Nephron progenitor cell (in vitro differentiated cells): ENCODE measurements at regions not wholly inside any gene's neighbourhood (a gene's known extent, or its start where the extent isn't known, plus 50 kb on each side); places are given as distances from the start of the nearest gene placed in this dataset.

Source experiments
- DNase-seq: peaks from one replicate; pipeline ENCODE4 v3.0.0; 2021
- H3K27ac Mint-ChIP-seq: 2 replicates; pipeline ENCODE4 v1.8.0; 2021; ENCODE audit warnings: mild to moderate bottlenecking, moderate library complexity, mixed read lengths
- H3K27me3 Mint-ChIP-seq: 2 replicates; pipeline ENCODE4 v1.8.0; 2021; ENCODE audit warnings: mild to moderate bottlenecking, low read depth, mixed read lengths; ENCODE audit not compliant: poor library complexity
- H3K36me3 Mint-ChIP-seq: 2 replicates; pipeline ENCODE4 v1.8.0; 2021; ENCODE audit warnings: low read depth, mixed read lengths
- H3K4me1 Mint-ChIP-seq: 2 replicates; pipeline ENCODE4 v1.8.0; 2021; ENCODE audit warnings: mixed read lengths
- H3K4me3 Mint-ChIP-seq: 2 replicates; pipeline ENCODE4 v1.8.0; 2021; ENCODE audit warnings: mild to moderate bottlenecking, moderate library complexity, mixed read lengths
- H3K9me3 Mint-ChIP-seq: 2 replicates; pipeline ENCODE4 v1.8.0; 2021; ENCODE audit warnings: mild to moderate bottlenecking, moderate library complexity, mixed read lengths
- TF ChIP-seq, protein P1 (sequence below): fragments of 200-600 bp; sonication (generic); IDR thresholded peaks from 2 replicates; pipeline ENCODE4 v1.5.0; 2021; ENCODE audit warnings: antibody characterized with exemption

- no peak for DNase-seq
- Mint-ChIP-seq H3K4me1 (no peaks in the 10 kb centered on the region), H3K36me3 (no peaks in the 10 kb centered on the region), H3K4me3 (no peak overlapping the region), H3K9me3 (peaks cover 10% of the 10 kb centered on the region), H3K27ac (no peak overlapping the region), H3K27me3 (no peaks in the 10 kb centered on the region)
- TF ChIP-seq, protein P1, sequence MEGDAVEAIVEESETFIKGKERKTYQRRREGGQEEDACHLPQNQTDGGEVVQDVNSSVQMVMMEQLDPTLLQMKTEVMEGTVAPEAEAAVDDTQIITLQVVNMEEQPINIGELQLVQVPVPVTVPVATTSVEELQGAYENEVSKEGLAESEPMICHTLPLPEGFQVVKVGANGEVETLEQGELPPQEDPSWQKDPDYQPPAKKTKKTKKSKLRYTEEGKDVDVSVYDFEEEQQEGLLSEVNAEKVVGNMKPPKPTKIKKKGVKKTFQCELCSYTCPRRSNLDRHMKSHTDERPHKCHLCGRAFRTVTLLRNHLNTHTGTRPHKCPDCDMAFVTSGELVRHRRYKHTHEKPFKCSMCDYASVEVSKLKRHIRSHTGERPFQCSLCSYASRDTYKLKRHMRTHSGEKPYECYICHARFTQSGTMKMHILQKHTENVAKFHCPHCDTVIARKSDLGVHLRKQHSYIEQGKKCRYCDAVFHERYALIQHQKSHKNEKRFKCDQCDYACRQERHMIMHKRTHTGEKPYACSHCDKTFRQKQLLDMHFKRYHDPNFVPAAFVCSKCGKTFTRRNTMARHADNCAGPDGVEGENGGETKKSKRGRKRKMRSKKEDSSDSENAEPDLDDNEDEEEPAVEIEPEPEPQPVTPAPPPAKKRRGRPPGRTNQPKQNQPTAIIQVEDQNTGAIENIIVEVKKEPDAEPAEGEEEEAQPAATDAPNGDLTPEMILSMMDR, result no peak
Observed at GRCh38 chr5:58370606-58371005, 89.3 kb downstream of the PLK2 start.

- TF ChIP-seq, protein P1, result no peak
- Mint-ChIP-seq H3K4me3 (no peak overlapping the region), H3K4me1 (no peaks in the 10 kb centered on the region), H3K9me3 (peaks cover 3% of the 10 kb centered on the region), H3K27ac (no peak overlapping the region), H3K36me3 (no peaks in the 10 kb centered on the region), H3K27me3 (no peaks in the 10 kb centered on the region)
- DNase-seq, result no peak
Observed at GRCh38 chr5:58369513-58370190, 90.2 kb downstream of the PLK2 start.

- Mint-ChIP-seq H3K4me1 (no peaks in the 10 kb centered on the region), H3K27ac (no peak overlapping the region), H3K36me3 (no peaks in the 10 kb centered on the region)
Observed at GRCh38 chr5:58366461-58366860, 93.4 kb downstream of the PLK2 start.

DNA sequence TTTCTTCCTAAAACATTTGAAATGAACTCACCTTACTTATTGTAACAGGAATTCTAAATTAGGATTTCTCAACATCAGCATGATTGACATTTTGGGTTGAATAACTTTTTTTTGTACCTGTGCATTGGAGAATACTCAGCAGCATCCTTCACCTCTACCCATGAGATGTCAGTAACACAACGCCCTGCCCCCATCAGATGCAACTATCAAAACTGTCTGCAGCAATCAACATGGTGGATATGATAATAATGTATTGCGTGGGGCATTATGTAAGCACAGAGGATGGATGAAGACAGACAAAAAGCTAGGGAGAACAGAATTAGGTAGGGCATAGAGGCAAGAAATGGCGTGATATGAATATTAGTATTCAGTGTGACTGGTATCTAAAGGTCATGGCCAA lies 94.1 kb downstream of the PLK2 start:
- Mint-ChIP-seq H3K27ac (no peak overlapping the region), H3K27me3 (no peaks in the 10 kb centered on the region), H3K4me3 (no peak overlapping the region), H3K9me3 (no peaks in the 10 kb centered on the region), H3K4me1 (no peaks in the 10 kb centered on the region), H3K36me3 (no peaks in the 10 kb centered on the region)
- DNase-seq, result no peak
- TF ChIP-seq, protein P1, result no peak

More at GRCh38 chr5:58366461-58366860, 93.4 kb downstream of the PLK2 start:
- Mint-ChIP-seq H3K27me3 (no peaks in the 10 kb centered on the region), H3K9me3 (no peaks in the 10 kb centered on the region), H3K4me3 (no peak overlapping the region)
- DNase-seq, result no peak
- TF ChIP-seq, protein P1, result no peak

GRCh38 chr5:58363461-58364249 lies 96.2 kb downstream of the PLK2 start:
- no peak for DNase-seq
- H3K9me3 Mint-ChIP-seq, result no peaks in the 10 kb centered on the region
- no peak overlapping the region for H3K27ac Mint-ChIP-seq
- no peaks in the 10 kb centered on the region for H3K27me3 Mint-ChIP-seq
- TF ChIP-seq, protein P1, result no peak
- H3K4me3 Mint-ChIP-seq, result no peak overlapping the region
- H3K36me3 Mint-ChIP-seq, result no peaks in the 10 kb centered on the region
- peaks cover 12% of the 10 kb centered on the region for H3K4me1 Mint-ChIP-seq
